PFSK-1 (cell line): ENCODE measurements at regions not wholly inside any gene's neighbourhood (a gene's known extent, or its start where the extent isn't known, plus 50 kb on each side); places are given as distances from the start of the nearest gene placed in this dataset.

ENCODE experiments used
- FOXP2 ChIP-seq: optimal IDR thresholded peaks from 2 replicates; pipeline ENCODE3; 2011; ENCODE audit warnings: borderline replicate concordance, control low read depth, inconsistent platforms; ENCODE audit not compliant: insufficient read depth; ENCODE audit errors: extremely low read length, extremely low read depth
- POLR2AphosphoS5 ChIP-seq: IDR thresholded peaks from 2 replicates; pipeline ENCODE4 v1.6.1; 2012; ENCODE audit warnings: low read depth, mild to moderate bottlenecking, control low read depth, low read length, moderate library complexity
- SIN3A ChIP-seq: IDR thresholded peaks from 2 replicates; pipeline ENCODE4 v1.6.1; 2012; ENCODE audit warnings: mild to moderate bottlenecking, low read length, moderate library complexity, borderline replicate concordance; ENCODE audit not compliant: insufficient read depth
- TAF1 ChIP-seq: IDR thresholded peaks from 2 replicates; pipeline ENCODE4 v1.6.1; 2012; ENCODE audit warnings: low read length, control low read depth, borderline replicate concordance; ENCODE audit not compliant: insufficient read depth
- TF ChIP-seq, protein P1 (sequence below), 2 experiments: IDR thresholded peaks; 2 replicates each; pipeline versions ENCODE4 v1.6.1 to v1.8.0; 2011 to 2012; ENCODE audit warnings: low read depth in 2 of 2, low read length in 2 of 2, control low read depth in 1 of 2, inconsistent platforms in 1 of 2, mild to moderate bottlenecking in 1 of 2, moderate library complexity in 1 of 2; ENCODE audit not compliant: insufficient read depth in 1 of 2

DNA sequence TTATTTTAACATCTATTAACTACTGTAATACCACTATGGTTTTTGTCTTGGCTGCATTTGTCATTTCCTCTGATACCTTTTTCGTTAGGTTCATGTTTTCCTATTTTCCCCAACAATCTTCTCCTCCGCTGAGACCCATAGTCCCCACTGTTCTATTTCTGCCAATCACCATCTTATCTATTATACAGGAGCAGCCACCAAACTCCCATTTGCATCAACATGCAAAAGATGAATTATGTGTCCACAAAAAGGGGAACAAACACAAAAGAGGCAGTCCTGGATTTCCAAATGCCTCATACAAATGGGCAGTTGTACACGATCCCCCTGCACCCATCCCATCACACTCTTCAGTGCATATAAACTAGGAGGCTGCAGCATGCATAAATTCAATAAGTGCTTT lies 121.7 kb upstream of the MYLIP start:
- TF ChIP-seq TAF1 (no peak), SIN3A (no peak), POLR2AphosphoS5 (no peak), FOXP2 (no peak)
- TF ChIP-seq, protein P1, sequence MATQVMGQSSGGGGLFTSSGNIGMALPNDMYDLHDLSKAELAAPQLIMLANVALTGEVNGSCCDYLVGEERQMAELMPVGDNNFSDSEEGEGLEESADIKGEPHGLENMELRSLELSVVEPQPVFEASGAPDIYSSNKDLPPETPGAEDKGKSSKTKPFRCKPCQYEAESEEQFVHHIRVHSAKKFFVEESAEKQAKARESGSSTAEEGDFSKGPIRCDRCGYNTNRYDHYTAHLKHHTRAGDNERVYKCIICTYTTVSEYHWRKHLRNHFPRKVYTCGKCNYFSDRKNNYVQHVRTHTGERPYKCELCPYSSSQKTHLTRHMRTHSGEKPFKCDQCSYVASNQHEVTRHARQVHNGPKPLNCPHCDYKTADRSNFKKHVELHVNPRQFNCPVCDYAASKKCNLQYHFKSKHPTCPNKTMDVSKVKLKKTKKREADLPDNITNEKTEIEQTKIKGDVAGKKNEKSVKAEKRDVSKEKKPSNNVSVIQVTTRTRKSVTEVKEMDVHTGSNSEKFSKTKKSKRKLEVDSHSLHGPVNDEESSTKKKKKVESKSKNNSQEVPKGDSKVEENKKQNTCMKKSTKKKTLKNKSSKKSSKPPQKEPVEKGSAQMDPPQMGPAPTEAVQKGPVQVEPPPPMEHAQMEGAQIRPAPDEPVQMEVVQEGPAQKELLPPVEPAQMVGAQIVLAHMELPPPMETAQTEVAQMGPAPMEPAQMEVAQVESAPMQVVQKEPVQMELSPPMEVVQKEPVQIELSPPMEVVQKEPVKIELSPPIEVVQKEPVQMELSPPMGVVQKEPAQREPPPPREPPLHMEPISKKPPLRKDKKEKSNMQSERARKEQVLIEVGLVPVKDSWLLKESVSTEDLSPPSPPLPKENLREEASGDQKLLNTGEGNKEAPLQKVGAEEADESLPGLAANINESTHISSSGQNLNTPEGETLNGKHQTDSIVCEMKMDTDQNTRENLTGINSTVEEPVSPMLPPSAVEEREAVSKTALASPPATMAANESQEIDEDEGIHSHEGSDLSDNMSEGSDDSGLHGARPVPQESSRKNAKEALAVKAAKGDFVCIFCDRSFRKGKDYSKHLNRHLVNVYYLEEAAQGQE (IDR thresholded peaks at IDR 0.05; ENCODE audit: insufficient read depth in 1 of 2, low read depth in 2 of 2, low read length in 2 of 2): no peak

DNA sequence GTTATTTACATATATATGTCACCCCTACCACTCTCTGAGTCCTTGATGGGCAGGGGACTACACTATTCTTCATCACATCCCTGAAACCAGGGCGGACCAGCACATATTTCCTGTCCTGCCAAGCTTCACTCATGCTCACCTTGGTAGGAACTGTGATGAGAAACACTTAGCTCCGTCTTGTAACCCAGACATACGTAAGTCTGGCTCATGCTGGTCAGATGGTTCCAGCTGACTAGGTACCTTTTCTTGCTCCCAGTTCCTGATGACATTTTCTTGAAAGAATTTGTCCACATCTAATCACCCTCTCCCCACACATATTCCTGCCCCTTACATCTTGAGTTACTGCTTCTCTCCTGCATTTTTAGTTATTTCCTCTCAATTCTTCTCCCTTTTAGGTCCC lies 122.2 kb upstream of the MYLIP start:
- TF ChIP-seq TAF1 (no peak), SIN3A (no peak), FOXP2 (no peak), POLR2AphosphoS5 (no peak)
- TF ChIP-seq, protein P1 (IDR thresholded peaks at IDR 0.05; ENCODE audit: insufficient read depth in 1 of 2, low read depth in 2 of 2, low read length in 2 of 2): no peak

DNA sequence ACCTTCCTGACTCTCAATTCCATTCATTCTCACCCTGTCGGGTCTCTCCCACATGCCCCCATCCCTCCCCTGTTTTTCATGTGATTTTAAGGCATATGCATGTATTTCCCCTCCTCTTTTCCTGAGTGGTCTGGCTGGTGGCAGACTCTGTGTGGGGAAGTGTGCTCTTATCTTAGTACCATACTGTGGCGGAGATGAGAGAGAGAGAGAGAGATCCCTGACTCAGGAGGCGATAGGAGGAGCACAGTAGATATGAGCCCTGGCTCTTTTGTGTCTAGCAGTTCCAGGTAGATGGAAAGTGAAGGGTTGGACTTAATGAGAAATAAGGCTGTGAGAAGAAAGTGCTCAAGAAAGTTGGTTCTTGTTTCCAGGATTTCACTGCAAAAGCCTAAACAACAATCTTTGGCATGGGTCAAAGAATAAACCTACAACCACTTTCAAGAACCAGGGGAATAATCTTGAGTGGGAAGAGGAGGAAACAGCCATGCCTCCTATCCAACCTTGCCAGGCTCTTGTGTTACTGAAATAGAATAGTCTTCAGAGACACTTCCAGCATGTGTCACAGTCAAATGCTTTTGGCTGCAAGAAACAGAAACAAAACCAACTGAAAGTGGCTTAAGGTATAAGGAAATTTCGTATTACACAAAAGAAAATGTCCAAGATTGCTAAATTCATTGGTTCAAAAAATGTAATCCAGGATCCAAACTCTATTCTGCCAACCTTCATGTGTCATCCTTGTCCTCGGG lies 123.8 kb upstream of the MYLIP start:
- TF ChIP-seq FOXP2 (no peak), SIN3A (no peak)
- TF ChIP-seq, protein P1 (IDR thresholded peaks at IDR 0.05; ENCODE audit: insufficient read depth in 1 of 2, low read depth in 2 of 2, low read length in 2 of 2): no peak

DNA sequence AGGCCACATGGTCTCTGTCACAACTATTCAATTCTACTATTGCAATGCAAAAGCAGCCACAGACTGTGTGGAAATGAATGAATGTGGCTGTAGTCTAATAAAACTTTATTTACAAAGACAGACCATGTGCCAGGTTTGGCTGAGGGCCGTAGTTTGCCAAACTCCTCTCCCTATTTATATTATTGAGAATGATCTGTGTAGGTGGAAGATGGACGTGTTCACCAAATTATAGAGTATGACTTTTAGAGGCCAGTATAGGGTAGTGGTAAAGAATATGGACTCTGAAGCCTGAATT lies 125.7 kb upstream of the MYLIP start:
- TF ChIP-seq, protein P1 (IDR thresholded peaks at IDR 0.05; ENCODE audit: insufficient read depth in 1 of 2, low read depth in 2 of 2, low read length in 2 of 2): no peak
- no peak for TF ChIP-seq POLR2AphosphoS5
- TF ChIP-seq TAF1: no peak
- TF ChIP-seq SIN3A: no peak
- TF ChIP-seq FOXP2: no peak

DNA sequence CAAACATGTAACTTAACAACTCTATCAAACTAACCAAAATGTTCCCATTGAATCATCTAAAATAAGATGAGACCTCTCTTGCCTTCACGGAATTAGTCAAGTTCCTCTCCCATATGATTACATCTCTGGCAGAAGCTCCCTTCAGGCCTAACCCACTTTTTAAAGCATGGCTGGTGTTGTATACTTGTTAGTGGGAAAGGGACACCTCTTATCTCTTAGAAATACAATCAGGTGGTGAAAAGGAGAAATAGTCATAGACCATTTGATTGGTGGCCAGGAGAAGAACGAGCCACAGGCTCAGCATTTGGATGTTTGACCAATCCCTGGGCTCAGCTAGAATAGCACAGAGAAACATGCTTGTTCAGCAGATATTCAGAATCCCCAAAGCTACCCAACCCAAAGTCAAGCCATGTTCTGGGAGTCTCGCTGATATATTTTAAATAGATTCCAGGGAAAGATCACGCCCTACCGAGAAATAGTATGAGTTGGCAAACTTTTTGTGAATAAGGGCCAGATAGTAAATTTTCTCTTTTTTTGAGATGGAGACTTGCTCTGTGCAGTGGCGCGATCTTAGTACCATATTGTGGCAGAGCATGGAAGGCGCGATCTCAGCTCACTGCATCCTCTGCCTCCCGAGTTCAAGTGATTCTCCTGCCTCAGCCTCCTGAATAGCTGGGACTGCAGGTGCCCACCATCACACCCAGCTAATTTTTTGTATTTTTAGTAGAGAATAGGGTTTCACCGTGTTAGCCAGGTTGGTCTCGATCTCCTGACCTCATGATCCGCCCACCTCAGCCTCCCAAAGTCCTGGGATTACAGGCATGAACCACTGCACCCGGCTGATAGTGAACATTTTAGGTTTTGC lies 126.3 kb upstream of the MYLIP start:
- TF ChIP-seq TAF1 (no peak), POLR2AphosphoS5 (no peak), FOXP2 (no peak), SIN3A (no peak)
- TF ChIP-seq, protein P1 (IDR thresholded peaks at IDR 0.05; ENCODE audit: insufficient read depth in 1 of 2, low read depth in 2 of 2, low read length in 2 of 2): no peak
